Progenitor cell of endocrine pancreas (in vitro differentiated cells): ENCODE measurements at regions not wholly inside any gene's neighbourhood (a gene's known extent, or its start where the extent isn't known, plus 50 kb on each side); places are given as distances from the start of the nearest gene placed in this dataset.

Experiments
- DNase-seq: peaks from one replicate; pipeline ENCODE4 v3.0.0; 2021; ENCODE audit warnings: low spot score; ENCODE audit not compliant: unreplicated experiment
- H3K27ac Mint-ChIP-seq: 2 replicates; pipeline ENCODE4 v1.8.0; 2021; ENCODE audit warnings: mild to moderate bottlenecking, moderate library complexity, mixed read lengths
- H3K27me3 Mint-ChIP-seq: 2 replicates; pipeline ENCODE4 v1.8.0; 2021; ENCODE audit warnings: mixed read lengths
- H3K36me3 Mint-ChIP-seq: 2 replicates; pipeline ENCODE4 v1.8.0; 2022; ENCODE audit warnings: mixed read lengths; ENCODE audit not compliant: insufficient read depth
- H3K4me1 Mint-ChIP-seq: 2 replicates; pipeline ENCODE4 v1.8.0; 2021; ENCODE audit warnings: low read depth, mixed read lengths
- H3K4me3 Mint-ChIP-seq: 2 replicates; pipeline ENCODE4 v1.8.0; 2021; ENCODE audit warnings: low read depth, mild to moderate bottlenecking, moderate library complexity, mixed read lengths
- H3K9me3 Mint-ChIP-seq: 2 replicates; pipeline ENCODE4 v1.8.0; 2021; ENCODE audit warnings: low read depth, mixed read lengths
- TF ChIP-seq, protein P1 (sequence below): fragments of 200-600 bp; sonication (generic); IDR thresholded peaks from one replicate; pipeline ENCODE4 v1.5.0; 2021; ENCODE audit warnings: antibody characterized with exemption, mild to moderate bottlenecking; ENCODE audit not compliant: unreplicated experiment

- Mint-ChIP-seq H3K9me3 (no peaks in the 10 kb centered on the region), H3K36me3 (no peaks in the 10 kb centered on the region), H3K4me3 (no peak overlapping the region), H3K4me1 (peaks cover 2% of the 10 kb centered on the region), H3K27ac (no peak overlapping the region), H3K27me3 (no peaks in the 10 kb centered on the region)
- TF ChIP-seq, protein P1, sequence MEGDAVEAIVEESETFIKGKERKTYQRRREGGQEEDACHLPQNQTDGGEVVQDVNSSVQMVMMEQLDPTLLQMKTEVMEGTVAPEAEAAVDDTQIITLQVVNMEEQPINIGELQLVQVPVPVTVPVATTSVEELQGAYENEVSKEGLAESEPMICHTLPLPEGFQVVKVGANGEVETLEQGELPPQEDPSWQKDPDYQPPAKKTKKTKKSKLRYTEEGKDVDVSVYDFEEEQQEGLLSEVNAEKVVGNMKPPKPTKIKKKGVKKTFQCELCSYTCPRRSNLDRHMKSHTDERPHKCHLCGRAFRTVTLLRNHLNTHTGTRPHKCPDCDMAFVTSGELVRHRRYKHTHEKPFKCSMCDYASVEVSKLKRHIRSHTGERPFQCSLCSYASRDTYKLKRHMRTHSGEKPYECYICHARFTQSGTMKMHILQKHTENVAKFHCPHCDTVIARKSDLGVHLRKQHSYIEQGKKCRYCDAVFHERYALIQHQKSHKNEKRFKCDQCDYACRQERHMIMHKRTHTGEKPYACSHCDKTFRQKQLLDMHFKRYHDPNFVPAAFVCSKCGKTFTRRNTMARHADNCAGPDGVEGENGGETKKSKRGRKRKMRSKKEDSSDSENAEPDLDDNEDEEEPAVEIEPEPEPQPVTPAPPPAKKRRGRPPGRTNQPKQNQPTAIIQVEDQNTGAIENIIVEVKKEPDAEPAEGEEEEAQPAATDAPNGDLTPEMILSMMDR = no peak
- no peak for DNase-seq
Observed at GRCh38 chr4:134610956-134611355, 409.4 kb upstream of the PABPC4L start.

- Mint-ChIP-seq H3K9me3 (no peaks in the 10 kb centered on the region), H3K4me1 (peaks cover 1% of the 10 kb centered on the region), H3K27me3 (no peaks in the 10 kb centered on the region), H3K4me3 (no peak overlapping the region), H3K27ac (no peak overlapping the region), H3K36me3 (no peaks in the 10 kb centered on the region)
- no peak for DNase-seq
- TF ChIP-seq, protein P1 = no peak
Observed at GRCh38 chr4:134610172-134610571, 408.6 kb upstream of the PABPC4L start.

DNA sequence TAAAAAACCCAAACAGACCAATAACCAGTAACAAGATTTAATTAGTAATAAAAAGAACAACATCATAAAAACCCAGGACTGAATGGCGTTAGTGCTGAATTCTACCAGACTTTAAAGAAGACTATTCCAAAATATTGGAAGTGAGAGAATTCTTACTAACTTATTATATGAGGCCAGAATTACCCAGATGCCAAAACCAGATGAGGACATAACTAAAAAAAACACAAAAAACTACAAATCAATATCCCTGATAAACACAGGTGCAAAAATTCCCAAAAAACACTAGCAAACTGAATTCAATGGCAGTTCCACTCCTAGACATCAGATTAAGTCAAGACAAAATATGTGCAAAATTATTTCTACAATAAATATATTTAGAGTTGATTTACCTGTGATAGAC, 400.1 kb upstream of the PABPC4L start:
- H3K36me3 Mint-ChIP-seq = no peaks in the 10 kb centered on the region
- H3K9me3 Mint-ChIP-seq = peaks cover 7% of the 10 kb centered on the region
- H3K27ac Mint-ChIP-seq = no peak overlapping the region
- TF ChIP-seq, protein P1 = no peak
- DNase-seq = no peak
- H3K4me3 Mint-ChIP-seq = no peak overlapping the region
- no peaks in the 10 kb centered on the region for H3K4me1 Mint-ChIP-seq
- H3K27me3 Mint-ChIP-seq = no peaks in the 10 kb centered on the region

DNA sequence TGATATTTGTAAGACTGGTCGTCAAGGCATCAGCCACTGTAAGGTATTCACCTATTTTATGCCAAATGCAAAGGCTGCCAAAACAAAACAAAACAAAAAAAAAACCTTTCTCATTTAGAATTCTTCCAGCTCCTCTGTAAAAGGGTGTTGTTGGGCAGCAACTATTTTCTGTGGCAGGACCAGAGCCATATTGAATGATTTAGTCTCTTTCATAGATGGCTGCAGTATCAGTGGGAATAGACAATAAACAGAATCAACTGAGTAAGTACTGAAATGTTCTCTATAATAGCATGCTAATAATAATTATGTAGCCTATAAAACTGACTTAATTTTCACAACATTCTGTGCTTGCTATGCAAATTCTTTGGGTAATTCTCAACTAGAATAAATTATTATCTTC, 389.7 kb upstream of the PABPC4L start:
- H3K36me3 Mint-ChIP-seq = no peaks in the 10 kb centered on the region
- H3K27me3 Mint-ChIP-seq = no peaks in the 10 kb centered on the region
- TF ChIP-seq, protein P1 = no peak
- H3K4me3 Mint-ChIP-seq = no peak overlapping the region
- peaks cover 3% of the 10 kb centered on the region for H3K9me3 Mint-ChIP-seq
- no peaks in the 10 kb centered on the region for H3K4me1 Mint-ChIP-seq
- H3K27ac Mint-ChIP-seq = no peak overlapping the region
- no peak for DNase-seq

- Mint-ChIP-seq H3K4me3 (no peak overlapping the region), H3K9me3 (no peaks in the 10 kb centered on the region), H3K27ac (no peak overlapping the region), H3K4me1 (peaks cover 2% of the 10 kb centered on the region), H3K36me3 (no peaks in the 10 kb centered on the region), H3K27me3 (no peaks in the 10 kb centered on the region)
- DNase-seq = no peak
- TF ChIP-seq, protein P1 = no peak
Observed at GRCh38 chr4:134585972-134586371, 384.4 kb upstream of the PABPC4L start.
